M059J (cell line): ENCODE measurements at regions not wholly inside any gene's neighbourhood (a gene's known extent, or its start where the extent isn't known, plus 50 kb on each side); places are given as distances from the start of the nearest gene placed in this dataset.

Experiments used
- DNase-seq: peaks from one replicate; pipeline ENCODE4 v3.0.0-alpha.2; 2012; ENCODE audit warnings: low read depth

- DNase-seq: peak; percentile 83
Measured at GRCh38 chr11:28757725-28758515, 649.7 kb downstream of the METTL15 start.

DNA sequence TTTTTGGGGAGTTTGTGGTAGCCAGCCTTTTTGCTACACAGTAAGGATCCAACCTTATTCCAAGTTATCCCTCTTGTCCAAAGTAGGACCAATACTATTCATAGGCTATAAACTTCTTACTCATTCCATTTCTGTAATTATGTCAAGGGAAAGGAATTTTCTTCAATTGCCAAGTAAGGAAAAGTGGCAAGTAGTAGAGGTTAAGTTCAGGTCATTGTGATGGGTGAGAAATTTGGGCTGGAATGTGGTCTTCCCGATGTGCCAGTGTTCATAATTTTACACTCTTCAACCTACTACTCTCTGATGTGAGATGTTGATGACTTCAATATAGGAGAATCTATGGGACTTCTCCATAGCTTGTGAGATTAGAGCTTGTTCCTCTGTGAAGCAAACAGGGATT lies 648.8 kb downstream of the METTL15 start:
- DNase-seq: peak; percentile 93

DNA sequence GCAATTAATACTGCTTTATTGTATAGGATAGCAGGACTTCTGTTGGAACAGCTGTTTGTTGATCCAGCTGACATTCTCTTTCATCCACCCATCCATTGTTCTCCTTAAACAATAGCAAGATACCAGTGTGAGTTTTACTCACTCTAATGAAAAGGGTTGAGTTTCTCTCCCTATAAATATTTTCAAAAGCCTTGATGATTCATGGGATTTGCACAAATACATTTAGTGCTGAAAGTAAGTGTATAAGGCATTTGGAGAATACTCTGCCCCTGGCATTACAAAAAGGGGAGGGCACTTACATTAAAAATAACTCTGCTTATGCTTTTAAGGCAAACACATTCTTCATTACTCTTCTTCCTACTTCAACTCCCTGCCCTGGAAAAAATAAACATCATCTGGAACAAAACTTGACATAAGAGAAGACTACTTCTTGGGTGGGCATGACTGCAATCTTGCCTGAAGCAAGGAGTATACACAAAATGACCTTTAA lies 634.9 kb downstream of the METTL15 start:
- peak; percentile 61 for DNase-seq

- no peak for DNase-seq
Measured at GRCh38 chr11:28739489-28740280, 631.5 kb downstream of the METTL15 start.

GRCh38 chr11:28738549-28738948 lies 630.4 kb downstream of the METTL15 start:
- peak; percentile 43 for DNase-seq

- peak; percentile 63 for DNase-seq
Measured at GRCh38 chr11:28736256-28736655, 628.1 kb downstream of the METTL15 start.

DNA sequence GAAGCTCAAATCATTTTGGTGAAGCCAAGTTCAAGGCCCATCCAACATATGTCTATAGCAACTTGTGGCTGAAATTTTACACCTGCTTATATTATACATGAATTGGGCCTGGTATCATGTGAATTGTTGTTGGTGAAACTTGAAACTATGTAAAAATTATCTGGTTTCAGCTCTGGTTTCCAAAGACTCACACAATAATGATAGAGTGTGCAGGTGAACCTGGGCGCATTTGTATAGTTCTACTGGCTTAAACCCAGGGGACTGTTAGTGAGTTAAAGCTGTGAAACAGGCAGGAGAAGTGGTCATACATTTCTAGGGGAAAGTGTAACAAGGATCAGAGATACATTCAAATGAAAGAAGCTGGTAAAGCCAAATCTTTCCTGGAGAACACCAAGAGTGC lies 627.3 kb downstream of the METTL15 start:
- no peak for DNase-seq

GRCh38 chr11:28730889-28731288 lies 622.7 kb downstream of the METTL15 start:
- DNase-seq: no peak

DNA sequence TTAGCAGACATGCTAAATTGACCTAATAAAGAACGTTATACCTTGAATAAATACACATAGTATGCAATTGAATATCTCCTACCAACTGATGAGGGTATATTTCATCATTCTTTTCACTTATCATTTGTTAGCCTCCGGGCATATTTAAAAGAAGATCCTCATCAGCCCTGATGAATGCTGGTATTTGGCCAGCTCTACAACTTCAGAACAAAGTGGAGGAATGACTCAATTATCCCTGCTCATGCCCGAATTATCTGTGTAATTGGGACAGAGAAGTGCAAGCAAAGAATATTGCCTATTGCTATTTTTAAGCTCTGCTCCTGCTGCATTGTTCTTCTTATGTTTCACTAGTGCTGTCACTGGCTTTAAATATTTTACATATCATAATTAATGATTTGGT lies 622.1 kb downstream of the METTL15 start:
- peak; percentile 80 for DNase-seq

DNA sequence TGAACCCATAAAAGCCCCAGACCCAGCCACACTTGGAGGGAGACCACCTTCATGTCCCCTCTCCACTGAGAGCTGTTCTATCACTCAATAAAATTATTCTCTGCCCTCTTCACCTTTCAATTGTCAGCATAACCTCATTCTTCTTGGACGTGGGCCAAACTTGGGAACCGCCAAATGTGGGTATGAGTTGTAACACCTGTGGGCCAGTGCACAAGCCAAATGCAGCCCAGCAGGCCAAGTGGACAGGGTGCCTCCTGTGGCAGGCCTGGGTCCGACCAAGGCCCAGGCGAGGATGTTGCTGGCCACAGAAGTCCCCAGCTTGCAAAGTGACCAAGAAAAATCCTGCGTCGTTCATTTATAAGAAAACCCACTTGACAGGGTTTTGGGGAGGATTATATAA lies 621.2 kb downstream of the METTL15 start:
- no peak for DNase-seq

- DNase-seq: no peak
Measured at GRCh38 chr11:28728666-28729065, 620.5 kb downstream of the METTL15 start.

GRCh38 chr11:28727254-28727653 lies 619.1 kb downstream of the METTL15 start:
- DNase-seq: peak; percentile 80

GRCh38 chr11:28726432-28726831 lies 618.2 kb downstream of the METTL15 start:
- no peak for DNase-seq

DNA sequence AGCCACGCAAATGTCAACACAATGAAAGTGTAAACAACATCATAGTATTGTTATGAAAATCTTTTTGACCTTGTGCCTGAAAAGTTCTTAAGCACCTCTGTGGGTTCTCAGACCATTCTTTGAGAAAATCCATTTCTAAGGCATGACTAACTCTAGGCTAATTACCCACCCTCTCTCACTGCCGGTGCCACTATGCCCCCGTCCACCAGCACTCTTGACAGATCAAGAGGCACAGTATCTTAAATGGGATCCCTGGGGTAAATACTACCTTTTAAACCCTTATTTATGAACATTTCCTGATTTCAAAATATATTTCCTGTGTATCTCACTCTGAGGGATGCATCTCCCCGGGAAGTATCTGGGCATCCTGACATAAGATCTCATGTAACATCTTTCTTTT lies 607.5 kb downstream of the METTL15 start:
- DNase-seq: peak; percentile 56

GRCh38 chr11:28713850-28714249 lies 605.7 kb downstream of the METTL15 start:
- DNase-seq: peak; percentile 64

DNA sequence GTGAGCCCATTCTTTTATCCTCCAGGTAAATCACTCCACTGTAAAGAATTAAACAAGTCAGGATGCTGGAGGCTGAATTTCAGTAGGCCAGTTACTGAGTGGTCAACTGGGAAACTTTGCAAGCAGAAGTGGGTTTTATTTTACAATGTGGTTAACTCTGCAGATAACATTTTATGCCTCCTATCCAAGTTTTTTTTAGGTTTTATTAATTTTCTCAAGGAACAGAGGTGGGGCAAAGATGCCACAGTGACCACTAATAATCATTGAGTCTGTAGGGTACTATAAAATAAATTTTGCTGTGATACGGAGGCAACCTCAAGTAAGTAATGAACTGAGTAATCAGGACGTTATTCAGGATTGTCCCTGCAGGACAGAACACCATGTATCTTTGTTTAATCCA lies 599.9 kb downstream of the METTL15 start:
- DNase-seq: peak; percentile 56

DNA sequence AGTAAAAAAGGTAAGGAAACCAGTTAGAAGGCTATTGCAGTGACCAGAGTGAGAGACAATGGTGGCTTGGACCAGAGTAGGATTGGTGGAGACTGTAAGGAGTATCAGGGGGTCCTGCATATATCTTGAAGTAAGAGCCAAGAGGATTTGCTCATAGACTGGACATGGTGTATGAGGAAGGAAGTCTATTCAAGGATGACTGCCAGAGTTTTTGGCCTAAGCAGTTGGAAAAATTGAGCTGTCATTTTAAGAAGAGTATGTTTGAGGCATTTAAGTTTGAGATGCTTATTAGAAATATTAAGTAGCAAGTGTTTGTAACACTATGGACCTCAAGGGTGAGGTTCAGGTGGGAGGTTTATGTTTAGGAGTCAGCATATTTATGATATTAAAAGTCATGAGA lies 596.6 kb downstream of the METTL15 start:
- no peak for DNase-seq

DNA sequence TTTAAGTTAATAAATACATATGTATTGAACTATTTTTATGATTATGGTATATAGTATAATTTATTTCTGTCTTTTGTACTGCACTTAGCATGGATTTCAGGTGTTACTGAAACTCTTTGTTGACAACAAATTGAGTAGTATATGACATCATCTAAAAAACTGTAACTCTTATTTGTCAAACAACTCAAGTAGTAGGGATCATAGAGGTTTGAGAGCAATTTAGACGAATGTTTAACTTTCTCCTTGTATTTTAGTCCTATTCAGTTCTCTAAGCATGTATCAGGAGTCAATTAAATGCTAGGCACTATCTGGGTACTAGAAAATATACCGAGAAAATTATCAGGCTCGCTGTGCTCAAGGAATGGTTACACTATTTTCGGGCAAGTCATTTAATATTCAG lies 595.2 kb downstream of the METTL15 start:
- DNase-seq: no peak

- DNase-seq: no peak
Measured at GRCh38 chr11:28702871-28703270, 594.7 kb downstream of the METTL15 start.

- no peak for DNase-seq
Measured at GRCh38 chr11:28702450-28702790, 594.2 kb downstream of the METTL15 start.

DNA sequence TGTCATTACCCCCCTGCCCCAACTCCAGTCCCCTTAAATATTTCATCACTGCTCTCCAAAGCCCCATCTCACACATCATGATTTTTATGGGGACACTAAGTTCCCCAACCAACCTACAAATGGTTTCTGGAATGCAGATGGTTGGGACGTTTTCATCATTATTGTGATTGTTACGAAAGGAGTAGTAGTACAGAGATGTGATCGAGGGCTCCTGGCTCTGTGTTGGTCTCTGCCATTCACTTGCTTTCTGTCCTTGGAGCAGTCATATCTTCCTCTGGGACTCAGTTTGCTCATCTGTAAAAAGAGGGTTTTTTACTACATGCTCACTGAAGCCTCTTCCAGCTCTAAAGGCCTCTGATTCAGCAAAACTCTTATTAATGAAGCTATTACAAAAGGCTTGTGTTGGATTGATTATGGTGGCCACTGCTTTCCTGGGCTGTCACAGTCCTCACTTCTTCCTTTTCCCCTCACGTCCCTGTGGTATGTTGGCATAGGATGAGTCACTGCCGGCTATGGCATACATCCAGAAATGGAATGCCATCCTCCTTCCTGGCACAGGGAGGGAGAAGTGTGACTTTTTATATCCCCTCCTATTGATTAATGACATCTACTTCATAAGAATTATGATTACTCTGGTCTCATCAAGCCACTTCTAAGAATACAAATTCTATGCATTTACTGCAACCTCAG lies 593.7 kb downstream of the METTL15 start:
- DNase-seq: peak; percentile 91

- DNase-seq: peak; percentile 60
Measured at GRCh38 chr11:28699701-28700100, 591.5 kb downstream of the METTL15 start.
